ENCODE measurements at regions not wholly inside any gene's neighbourhood (a gene's known extent, or its start where the extent isn't known, plus 50 kb on each side); places are given as distances from the start of the nearest gene placed in this dataset.

DNA sequence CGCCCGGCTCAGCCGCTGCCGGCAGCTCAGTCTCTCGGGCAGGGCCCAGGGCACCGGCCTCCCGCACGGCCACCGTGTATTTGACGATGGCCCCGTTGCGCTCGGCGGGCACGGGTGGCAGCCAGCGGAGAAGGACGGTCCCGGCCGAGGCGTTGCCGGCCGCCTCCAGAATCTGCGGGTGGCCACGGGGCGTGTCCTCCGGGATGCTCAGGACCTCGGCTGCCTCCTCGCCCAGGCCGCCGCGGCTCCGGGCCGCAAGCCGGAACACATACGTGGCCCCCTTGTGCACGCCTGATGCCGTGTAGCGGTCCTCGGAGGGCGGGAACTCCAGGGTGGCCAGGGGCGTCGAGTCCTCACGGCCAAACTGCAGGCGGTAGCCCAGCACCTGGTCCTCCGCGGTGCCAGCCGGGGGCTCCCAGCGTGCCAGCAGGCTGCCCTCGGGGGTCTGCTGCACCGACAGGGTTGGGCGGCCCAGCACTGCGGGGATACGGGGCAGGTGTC lies 117.7 kb downstream of the PTPRS start:
- no peak for TF ChIP-seq TAF1 (IDR thresholded peaks at IDR 0.05; ENCODE audit: borderline replicate concordance, low read depth, low read length)
- TF ChIP-seq POLR2A (IDR thresholded peaks at IDR 0.05; ENCODE audit: low read depth, low read length), result no peak

Data from GM12892 (cell line).